Mesendoderm (in vitro differentiated cells): ENCODE measurements at regions not wholly inside any gene's neighbourhood (a gene's known extent, or its start where the extent isn't known, plus 50 kb on each side); places are given as distances from the start of the nearest gene placed in this dataset.

Source experiments
- DNase-seq: peaks from one replicate; pipeline ENCODE4 v3.0.0; 2013
- H2AK5ac ChIP-seq: 2 replicates; pipeline ENCODE4 v1.6.1; 2013; ENCODE audit warnings: low read length, inconsistent platforms
- H2BK120ac ChIP-seq: 2 replicates; pipeline ENCODE4 v1.6.1; 2013; ENCODE audit warnings: low read depth, mild to moderate bottlenecking, low read length, moderate library complexity, mixed read lengths
- H2BK15ac ChIP-seq: replicated peaks from 2 replicates; pipeline ENCODE4 v1.6.1; 2013; ENCODE audit warnings: low read depth, mild to moderate bottlenecking, moderate library complexity
- H2BK5ac ChIP-seq: 2 replicates; pipeline ENCODE4 v1.6.1; 2013; ENCODE audit warnings: low read length, inconsistent platforms
- H3K18ac ChIP-seq: 2 replicates; pipeline ENCODE4 v1.6.1; 2013; ENCODE audit warnings: mild to moderate bottlenecking, low read length, mixed read lengths
- H3K23ac ChIP-seq: one replicate; pipeline ENCODE4 v1.6.1; 2013; ENCODE audit warnings: low read length
- H3K27ac ChIP-seq: 2 replicates; pipeline ENCODE4 v1.5.1; 2013; ENCODE audit warnings: low read depth, mild to moderate bottlenecking, inconsistent platforms, low read length, moderate library complexity
- H3K27me3 ChIP-seq: 2 replicates; pipeline ENCODE4 v1.6.1; 2013; ENCODE audit warnings: low read length, control low read depth, mild to moderate bottlenecking, inconsistent platforms; ENCODE audit not compliant: insufficient read depth, poor library complexity
- H3K36me3 ChIP-seq: 2 replicates; pipeline ENCODE4 v1.6.1; 2013; ENCODE audit warnings: low read length, inconsistent platforms; ENCODE audit not compliant: control insufficient read depth, insufficient read depth
- H3K4ac ChIP-seq: one replicate; pipeline ENCODE4 v1.6.1; 2013; ENCODE audit warnings: low read depth, mild to moderate bottlenecking, low read length, moderate library complexity
- H3K4me1 ChIP-seq: 2 replicates; pipeline ENCODE4 v1.6.1; 2013; ENCODE audit warnings: low read depth, low read length, inconsistent platforms; ENCODE audit not compliant: control insufficient read depth
- H3K4me2 ChIP-seq: 2 replicates; pipeline ENCODE4 v1.6.1; 2013; ENCODE audit warnings: low read length
- H3K4me3 ChIP-seq: 2 replicates; pipeline ENCODE4 v1.5.1; 2013; ENCODE audit warnings: mild to moderate bottlenecking, low read length
- H3K56ac ChIP-seq: one replicate; pipeline ENCODE4 v1.6.1; 2013; ENCODE audit warnings: low read length
- H3K79me1 ChIP-seq: 2 replicates; pipeline ENCODE4 v1.6.1; 2013; ENCODE audit warnings: low read length, inconsistent platforms
- H3K79me2 ChIP-seq: 2 replicates; pipeline ENCODE4 v1.6.1; 2013; ENCODE audit warnings: mild to moderate bottlenecking, low read length; ENCODE audit not compliant: control insufficient read depth, insufficient read depth
- H3K9ac ChIP-seq: 2 replicates; pipeline ENCODE4 v1.6.1; 2013; ENCODE audit warnings: low read length, inconsistent platforms
- H4K5ac ChIP-seq: one replicate; pipeline ENCODE4 v1.6.1; 2013; ENCODE audit warnings: low read length
- H4K8ac ChIP-seq: one replicate; pipeline ENCODE4 v1.6.1; 2013; ENCODE audit warnings: low read depth, mild to moderate bottlenecking, control low read depth, low read length, moderate library complexity
- WGBS: extraction: QIAGEN DNeasy Blood & Tissue Kit; methylation state at CpG from one replicate; pipeline ENCODE4 v1.1.7; 2013; ENCODE audit warnings: low lambda C conversion rate, missing lambda C conversion rate; ENCODE audit not compliant: insufficient coverage; ENCODE audit errors: extremely low coverage; 5-methylcytosine and 5-hydroxymethylcytosine counted together

DNA sequence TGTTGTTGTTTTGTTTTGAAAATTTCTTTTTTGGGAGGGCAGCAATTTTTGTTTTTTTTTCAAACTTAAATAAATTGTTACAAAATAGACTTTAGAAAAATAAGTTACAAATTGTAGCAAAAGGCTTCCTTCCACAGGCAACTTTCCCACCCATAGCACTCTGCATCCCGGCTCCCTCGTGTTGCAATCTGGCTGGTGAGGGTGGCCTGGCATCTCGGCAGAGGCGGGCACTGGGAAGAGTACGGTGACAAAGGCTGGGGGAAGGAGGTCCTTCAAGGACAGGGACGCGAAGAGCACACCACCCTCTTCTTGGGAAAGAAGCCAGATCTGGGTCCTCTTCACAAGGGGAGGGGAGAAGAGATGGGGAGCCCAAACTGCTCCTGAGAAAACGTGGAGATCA lies 379.7 kb downstream of the OLFM4 start:
- H3K9ac ChIP-seq = no peak overlapping the region
- no peak overlapping the region for H2BK15ac ChIP-seq
- H3K27ac ChIP-seq = no peak overlapping the region
- no peaks in the 10 kb centered on the region for H3K36me3 ChIP-seq
- no peak overlapping the region for H2BK120ac ChIP-seq
- no peak overlapping the region for H2AK5ac ChIP-seq
- no peak overlapping the region for H3K4ac ChIP-seq
- H3K79me1 ChIP-seq = no peaks in the 10 kb centered on the region
- no peaks in the 10 kb centered on the region for H3K79me2 ChIP-seq
- H3K4me1 ChIP-seq = no peaks in the 10 kb centered on the region
- no peak overlapping the region for H3K23ac ChIP-seq
- H4K5ac ChIP-seq = no peak overlapping the region
- H3K4me2 ChIP-seq = no peak overlapping the region
- H3K4me3 ChIP-seq = no peak overlapping the region
- no peak overlapping the region for H4K8ac ChIP-seq
- no peaks in the 10 kb centered on the region for H3K27me3 ChIP-seq
- DNase-seq = no peak
- no peak overlapping the region for H3K18ac ChIP-seq
- H2BK5ac ChIP-seq = no peak overlapping the region
- no CpG with 5 or more reads among the region's 8 CpGs for whole genome bisulfite sequencing
- no peak overlapping the region for H3K56ac ChIP-seq

DNA sequence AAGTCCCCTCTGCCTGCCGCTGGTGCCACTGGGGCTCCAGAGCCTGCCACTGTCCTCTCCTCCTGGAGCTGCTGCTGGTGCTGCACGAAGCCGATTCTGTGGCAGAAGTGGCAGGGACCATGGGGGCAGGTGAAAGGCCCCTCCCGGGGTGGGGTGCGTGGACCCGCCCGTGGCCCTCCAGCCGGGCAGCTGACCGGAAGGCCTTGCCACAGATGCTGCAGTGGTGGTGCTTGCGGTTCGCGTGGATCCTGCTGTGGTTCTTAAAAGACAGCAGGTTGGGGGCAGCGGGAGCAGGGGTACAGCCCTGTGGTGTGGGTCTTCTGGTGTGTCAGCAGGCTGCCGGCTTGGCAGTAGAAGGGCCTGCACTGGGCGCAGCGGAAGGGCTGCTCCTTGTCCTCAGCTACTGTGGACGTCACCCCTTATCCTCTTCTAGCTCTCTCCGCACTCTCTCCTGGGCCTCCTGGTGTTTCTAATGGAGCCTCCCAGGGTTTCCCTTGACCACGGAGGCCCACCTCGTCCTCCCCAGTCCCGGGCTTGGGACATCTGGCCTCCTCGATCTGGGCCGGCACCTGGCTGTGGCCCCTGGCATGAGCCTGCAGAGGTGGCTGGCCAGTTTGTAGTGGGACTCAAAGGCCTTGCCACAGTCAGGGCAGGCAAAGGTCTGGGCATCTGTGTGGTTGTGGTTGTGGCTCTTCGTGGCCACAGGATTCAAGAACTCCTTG lies 380.4 kb downstream of the OLFM4 start:
- Histone ChIP-seq H2BK120ac (no peak overlapping the region), H3K79me1 (no peaks in the 10 kb centered on the region), H3K4ac (no peak overlapping the region), H3K9ac (no peak overlapping the region), H3K27me3 (no peaks in the 10 kb centered on the region), H3K79me2 (no peaks in the 10 kb centered on the region), H3K23ac (no peak overlapping the region), H3K27ac (no peak overlapping the region), H3K4me2 (no peak overlapping the region), H4K5ac (no peak overlapping the region), H3K36me3 (no peaks in the 10 kb centered on the region), H3K56ac (no peak overlapping the region), H2BK5ac (no peak overlapping the region), H3K4me1 (no peaks in the 10 kb centered on the region), H4K8ac (no peak overlapping the region), H3K18ac (no peak overlapping the region), H2BK15ac (no peak overlapping the region), H2AK5ac (no peak overlapping the region), H3K4me3 (no peak overlapping the region)
- DNase-seq = no peak
- WGBS = no CpG with 5 or more reads among the region's 24 CpGs

DNA sequence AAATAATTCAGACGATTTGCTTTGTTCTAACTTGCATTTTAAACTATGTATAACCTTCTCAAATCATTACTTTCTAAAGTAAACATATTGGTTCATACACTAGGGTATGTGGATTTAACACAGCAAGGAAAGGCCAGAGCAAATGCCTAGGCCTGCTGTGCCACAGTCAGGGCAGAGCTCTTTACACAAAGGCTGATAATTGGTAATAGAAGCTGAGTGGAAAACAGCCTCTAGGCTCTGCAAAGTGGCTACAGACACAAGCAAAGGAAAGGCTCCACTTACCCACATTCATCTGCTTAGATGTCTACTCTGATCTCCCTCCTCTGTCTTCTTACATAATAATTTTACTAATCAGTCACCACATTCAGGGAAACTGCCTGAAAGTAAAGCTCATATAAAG lies 382.9 kb downstream of the OLFM4 start:
- H3K79me2 ChIP-seq = no peaks in the 10 kb centered on the region
- H3K23ac ChIP-seq = no peak overlapping the region
- no peak overlapping the region for H4K5ac ChIP-seq
- no peak overlapping the region for H2BK15ac ChIP-seq
- no peaks in the 10 kb centered on the region for H3K27me3 ChIP-seq
- H3K4me3 ChIP-seq = no peak overlapping the region
- no peak overlapping the region for H3K27ac ChIP-seq
- no peaks in the 10 kb centered on the region for H3K36me3 ChIP-seq
- H3K4ac ChIP-seq = no peak overlapping the region
- peak; percentile 31 for DNase-seq
- H3K4me1 ChIP-seq = no peaks in the 10 kb centered on the region
- no peak overlapping the region for H2AK5ac ChIP-seq
- H4K8ac ChIP-seq = no peak overlapping the region
- no peak overlapping the region for H3K4me2 ChIP-seq
- no peak overlapping the region for H2BK5ac ChIP-seq
- no peak overlapping the region for H2BK120ac ChIP-seq
- no peak overlapping the region for H3K56ac ChIP-seq
- H3K9ac ChIP-seq = no peak overlapping the region
- H3K18ac ChIP-seq = no peak overlapping the region
- WGBS = no CpG with 5 or more reads among the region's 1 CpG
- H3K79me1 ChIP-seq = no peaks in the 10 kb centered on the region

DNA sequence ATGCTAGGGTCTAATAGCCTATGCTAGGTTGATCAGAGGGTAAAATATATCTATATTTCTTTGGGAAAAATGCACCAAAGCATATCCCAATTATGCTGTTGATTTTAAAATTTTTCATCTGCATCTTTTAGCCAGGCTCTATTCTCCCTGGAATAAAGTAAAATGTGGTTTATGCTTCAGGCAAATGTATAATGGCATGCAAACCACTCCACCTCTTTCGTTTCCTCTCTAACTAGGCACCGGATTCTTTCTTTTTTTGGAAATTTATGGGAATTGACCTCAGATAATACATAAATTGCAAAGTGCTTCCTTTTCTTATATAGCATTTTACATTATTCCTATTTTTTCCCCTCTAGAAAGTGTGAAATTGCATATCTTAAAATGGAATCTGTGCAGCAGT lies 386.5 kb downstream of the OLFM4 start:
- H3K23ac ChIP-seq = no peak overlapping the region
- WGBS = no CpG with 5 or more reads among the region's 2 CpGs
- DNase-seq = no peak

DNA sequence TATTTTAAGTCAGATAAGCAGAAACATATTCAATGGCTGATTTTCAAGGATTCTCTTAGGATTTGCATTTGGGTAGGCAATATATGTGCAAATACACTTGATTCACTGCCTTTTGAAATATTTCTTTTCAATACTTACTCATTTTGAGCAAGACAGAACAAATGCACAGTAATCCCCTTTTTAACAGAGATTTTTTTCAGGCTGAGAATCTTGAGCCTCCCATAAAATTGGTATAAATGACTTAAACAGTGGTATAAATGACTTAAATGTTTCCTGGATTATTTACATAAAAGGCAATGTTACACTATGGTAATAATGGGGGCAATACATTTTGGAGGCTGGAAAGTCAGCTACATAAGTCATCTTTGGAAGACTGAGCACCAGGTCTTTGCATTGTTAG lies 389.0 kb downstream of the OLFM4 start:
- H2BK120ac ChIP-seq = no peak overlapping the region
- no peak overlapping the region for H3K9ac ChIP-seq
- H3K23ac ChIP-seq = no peak overlapping the region
- H3K27ac ChIP-seq = no peak overlapping the region
- no peak overlapping the region for H3K4me2 ChIP-seq
- H4K8ac ChIP-seq = no peak overlapping the region
- no peaks in the 10 kb centered on the region for H3K79me2 ChIP-seq
- H3K4me1 ChIP-seq = no peaks in the 10 kb centered on the region
- no peak overlapping the region for H3K56ac ChIP-seq
- no peak overlapping the region for H3K4me3 ChIP-seq
- H2AK5ac ChIP-seq = no peak overlapping the region
- no peaks in the 10 kb centered on the region for H3K36me3 ChIP-seq
- no peak for DNase-seq
- H3K27me3 ChIP-seq = no peaks in the 10 kb centered on the region
- H3K79me1 ChIP-seq = no peaks in the 10 kb centered on the region
- no peak overlapping the region for H4K5ac ChIP-seq
- H3K18ac ChIP-seq = no peak overlapping the region
- no peak overlapping the region for H3K4ac ChIP-seq
- H2BK15ac ChIP-seq = no peak overlapping the region
- H2BK5ac ChIP-seq = no peak overlapping the region

More for the DNA sequence above, 386.5 kb downstream of the OLFM4 start:
- Histone ChIP-seq H2BK5ac (no peak overlapping the region), H3K27ac (no peak overlapping the region), H3K79me2 (no peaks in the 10 kb centered on the region), H3K4ac (no peak overlapping the region), H3K56ac (no peak overlapping the region), H3K4me1 (no peaks in the 10 kb centered on the region), H2BK15ac (no peak overlapping the region), H4K5ac (no peak overlapping the region), H3K36me3 (no peaks in the 10 kb centered on the region), H4K8ac (no peak overlapping the region), H2AK5ac (no peak overlapping the region), H2BK120ac (no peak overlapping the region), H3K18ac (no peak overlapping the region), H3K4me3 (no peak overlapping the region), H3K9ac (no peak overlapping the region), H3K4me2 (no peak overlapping the region), H3K79me1 (no peaks in the 10 kb centered on the region), H3K27me3 (no peaks in the 10 kb centered on the region)

- H3K4ac ChIP-seq = no peak overlapping the region
- no peak overlapping the region for H3K18ac ChIP-seq
- no peak overlapping the region for H4K5ac ChIP-seq
- no peaks in the 10 kb centered on the region for H3K79me1 ChIP-seq
- no peak overlapping the region for H2BK15ac ChIP-seq
- no peaks in the 10 kb centered on the region for H3K79me2 ChIP-seq
- no peak overlapping the region for H3K23ac ChIP-seq
- H3K27ac ChIP-seq = no peak overlapping the region
- H2AK5ac ChIP-seq = no peak overlapping the region
- H2BK5ac ChIP-seq = no peak overlapping the region
- H2BK120ac ChIP-seq = no peak overlapping the region
- no peaks in the 10 kb centered on the region for H3K36me3 ChIP-seq
- H3K27me3 ChIP-seq = no peaks in the 10 kb centered on the region
- H4K8ac ChIP-seq = no peak overlapping the region
- DNase-seq = no peak
- no peak overlapping the region for H3K9ac ChIP-seq
- H3K4me2 ChIP-seq = no peak overlapping the region
- no CpG with 5 or more reads among the region's 1 CpG for WGBS
- no peak overlapping the region for H3K56ac ChIP-seq
- H3K4me1 ChIP-seq = no peaks in the 10 kb centered on the region
- no peak overlapping the region for H3K4me3 ChIP-seq
Observed at GRCh38 chr13:53422415-53422814, 393.8 kb downstream of the OLFM4 start.
